CD4-positive, CD25-positive, alpha-beta regulatory T cell (primary cell): ENCODE measurements at regions not wholly inside any gene's neighbourhood (a gene's known extent, or its start where the extent isn't known, plus 50 kb on each side); places are given as distances from the start of the nearest gene placed in this dataset.

Experiments used
- ATAC-seq, 2 donors: fragments of 150-1000 bp; cut with Tn5 transposase; one replicate each; pipeline ENCODE4 v1.10.0; 2021; ENCODE audit warnings: low read depth in 2 of 2, moderate number of reproducible peaks in 2 of 2, moderate library complexity in 1 of 2
- DNase-seq, 3 donors: peaks; one replicate each; pipeline versions ENCODE4 v3.0.0 to v3.0.0-alpha.2; 2012 to 2022; ENCODE audit warnings: mixed read lengths in 1 of 3
- H3K27ac ChIP-seq: one replicate; pipeline ENCODE4 v1.7.0; 2013; ENCODE audit warnings: mild to moderate bottlenecking, low read length; ENCODE audit not compliant: insufficient read depth, poor library complexity, severe bottlenecking
- H3K27me3 ChIP-seq: one replicate; pipeline ENCODE4 v1.7.0; 2013; ENCODE audit warnings: low read length; ENCODE audit not compliant: control insufficient read depth, insufficient read depth
- H3K36me3 ChIP-seq: one replicate; pipeline ENCODE4 v1.7.0; 2013; ENCODE audit warnings: mild to moderate bottlenecking, low read length, moderate library complexity; ENCODE audit not compliant: control insufficient read depth, insufficient read depth
- H3K4me1 ChIP-seq: 2 replicates; pipeline ENCODE4 v1.7.0; 2013; ENCODE audit warnings: mild to moderate bottlenecking, low read length; ENCODE audit not compliant: insufficient read depth, control insufficient read depth, poor library complexity, severe bottlenecking
- H3K4me3 ChIP-seq: one replicate; pipeline ENCODE4 v1.7.0; 2013; ENCODE audit warnings: low read depth, mild to moderate bottlenecking, low read length, moderate library complexity
- H3K9me3 ChIP-seq, 2 experiments: 1 replicate in 1 of 2; 2 replicates in 1 of 2; pipeline ENCODE4 v1.7.0; 2013; ENCODE audit warnings: low read length in 2 of 2, mild to moderate bottlenecking in 1 of 2, moderate library complexity in 1 of 2; ENCODE audit not compliant: control insufficient read depth in 2 of 2
- H3K27ac Mint-ChIP-seq, 3 donors: one replicate each; pipeline ENCODE4 v1.8.0; 2020 to 2022; ENCODE audit warnings: mild to moderate bottlenecking in 3 of 3, mixed read lengths in 3 of 3, moderate library complexity in 2 of 3
- H3K27me3 Mint-ChIP-seq: one replicate; pipeline ENCODE4 v1.8.0; 2022; ENCODE audit warnings: mild to moderate bottlenecking, mixed read lengths
- H3K36me3 Mint-ChIP-seq: one replicate; pipeline ENCODE4 v1.8.0; 2020; ENCODE audit warnings: mixed read lengths
- H3K4me1 Mint-ChIP-seq, 4 donors: one replicate each; pipeline ENCODE4 v1.8.0; 2020 to 2022; ENCODE audit warnings: mixed read lengths in 4 of 4, mild to moderate bottlenecking in 1 of 4
- H3K4me3 Mint-ChIP-seq, 4 donors: one replicate each; pipeline ENCODE4 v1.8.0; 2020 to 2022; ENCODE audit warnings: mild to moderate bottlenecking in 4 of 4, mixed read lengths in 4 of 4, moderate library complexity in 3 of 4
- H3K9me3 Mint-ChIP-seq, 7 donors: one replicate each; pipeline ENCODE4 v1.8.0; 2020 to 2022; ENCODE audit warnings: mixed read lengths in 7 of 7, mild to moderate bottlenecking in 3 of 7, moderate library complexity in 2 of 7

- no peak overlapping the region for H3K27ac Mint-ChIP-seq
- no peaks in the 10 kb centered on the region for H3K36me3 ChIP-seq
Measured at GRCh38 chr4:124918559-124919122, 206.1 kb upstream of the ANKRD50 start.

GRCh38 chr4:124915073-124915472 is 202.5 kb upstream of the ANKRD50 start:
- no peak for ATAC-seq
- Histone ChIP-seq H3K27ac (no peak overlapping the region), H3K27me3 (no peaks in the 10 kb centered on the region), H3K4me3 (no peak overlapping the region), H3K9me3 (peaks cover 0 to 20% of the 10 kb centered on the region in 2 experiments), H3K36me3 (no peaks in the 10 kb centered on the region), H3K4me1 (no peaks in the 10 kb centered on the region)
- no peaks in the 10 kb centered on the region for H3K36me3 Mint-ChIP-seq
- H3K9me3 Mint-ChIP-seq = peaks cover 0 to 20% (median 11%) of the 10 kb centered on the region in 7 donors
- no peak overlapping the region for H3K4me3 Mint-ChIP-seq
- no peaks in the 10 kb centered on the region for H3K27me3 Mint-ChIP-seq
- DNase-seq = no peak
- H3K4me1 Mint-ChIP-seq = no peaks in the 10 kb centered on the region
- no peak overlapping the region for H3K27ac Mint-ChIP-seq

More at GRCh38 chr4:124918559-124919122, 206.1 kb upstream of the ANKRD50 start:
- Mint-ChIP-seq H3K9me3 (peaks cover 0 to 20% (median 4%) of the 10 kb centered on the region in 7 donors), H3K36me3 (no peaks in the 10 kb centered on the region), H3K4me1 (no peaks in the 10 kb centered on the region), H3K27me3 (no peaks in the 10 kb centered on the region), H3K4me3 (no peak overlapping the region)
- H3K4me1 ChIP-seq = no peaks in the 10 kb centered on the region
- DNase-seq (no peak), ATAC-seq (no peak)
- no peak overlapping the region for H3K27ac ChIP-seq
- no peak overlapping the region for H3K4me3 ChIP-seq
- peaks cover 0 to 12% of the 10 kb centered on the region in 2 experiments for H3K9me3 ChIP-seq
- H3K27me3 ChIP-seq = no peaks in the 10 kb centered on the region

GRCh38 chr4:124913237-124913636 is 200.7 kb upstream of the ANKRD50 start:
- Histone ChIP-seq H3K4me1 (no peaks in the 10 kb centered on the region), H3K36me3 (no peaks in the 10 kb centered on the region), H3K9me3 (peaks cover 0 to 16% of the 10 kb centered on the region in 2 experiments), H3K27me3 (no peaks in the 10 kb centered on the region), H3K27ac (no peak overlapping the region), H3K4me3 (no peak overlapping the region)
- Mint-ChIP-seq H3K9me3 (peaks cover 0 to 20% (median 11%) of the 10 kb centered on the region in 7 donors), H3K27me3 (no peaks in the 10 kb centered on the region), H3K27ac (no peak overlapping the region), H3K36me3 (no peaks in the 10 kb centered on the region), H3K4me3 (no peak overlapping the region), H3K4me1 (no peaks in the 10 kb centered on the region)
- no peak for DNase-seq
- no peak for ATAC-seq

GRCh38 chr4:124910327-124910726 is 197.8 kb upstream of the ANKRD50 start:
- Histone ChIP-seq H3K4me1 (no peaks in the 10 kb centered on the region), H3K36me3 (no peaks in the 10 kb centered on the region), H3K27ac (no peak overlapping the region), H3K9me3 (peaks cover 0 to 16% of the 10 kb centered on the region in 2 experiments), H3K4me3 (no peak overlapping the region), H3K27me3 (no peaks in the 10 kb centered on the region)
- no peak overlapping the region for H3K4me3 Mint-ChIP-seq
- ATAC-seq (no peak), DNase-seq (no peak)
- H3K4me1 Mint-ChIP-seq = no peaks in the 10 kb centered on the region
- no peaks in the 10 kb centered on the region for H3K36me3 Mint-ChIP-seq
- H3K27me3 Mint-ChIP-seq = no peaks in the 10 kb centered on the region
- H3K27ac Mint-ChIP-seq = no peak overlapping the region
- H3K9me3 Mint-ChIP-seq = peaks cover 0 to 12% (median 8%) of the 10 kb centered on the region in 7 donors

- ATAC-seq (no peak), DNase-seq (no peak)
- no peaks in the 10 kb centered on the region for H3K9me3 ChIP-seq
Measured at GRCh38 chr4:124907881-124908280, 195.3 kb upstream of the ANKRD50 start.

GRCh38 chr4:124905441-124905840 is 192.9 kb upstream of the ANKRD50 start:
- H3K9me3 ChIP-seq = no peaks in the 10 kb centered on the region
- H3K36me3 ChIP-seq = no peaks in the 10 kb centered on the region
- ATAC-seq (no peak), DNase-seq (no peak)
- H3K27ac Mint-ChIP-seq = no peak overlapping the region
- H3K4me1 Mint-ChIP-seq = no peaks in the 10 kb centered on the region
- H3K4me1 ChIP-seq = no peaks in the 10 kb centered on the region
- H3K4me3 ChIP-seq = no peak overlapping the region
- no peaks in the 10 kb centered on the region for H3K36me3 Mint-ChIP-seq
- no peaks in the 10 kb centered on the region for H3K27me3 Mint-ChIP-seq
- H3K27ac ChIP-seq = no peak overlapping the region
- no peak overlapping the region for H3K4me3 Mint-ChIP-seq
- H3K27me3 ChIP-seq = no peaks in the 10 kb centered on the region
- peaks cover 0 to 7% (median 2%) of the 10 kb centered on the region in 7 donors for H3K9me3 Mint-ChIP-seq

More at GRCh38 chr4:124907881-124908280, 195.3 kb upstream of the ANKRD50 start:
- H3K4me3 ChIP-seq = no peak overlapping the region
- no peaks in the 10 kb centered on the region for H3K27me3 ChIP-seq
- Mint-ChIP-seq H3K27ac (no peak overlapping the region), H3K27me3 (no peaks in the 10 kb centered on the region), H3K36me3 (no peaks in the 10 kb centered on the region), H3K4me3 (no peak overlapping the region), H3K4me1 (no peaks in the 10 kb centered on the region), H3K9me3 (peaks cover 0 to 10% (median 7%) of the 10 kb centered on the region in 7 donors)
- H3K36me3 ChIP-seq = no peaks in the 10 kb centered on the region
- H3K4me1 ChIP-seq = no peaks in the 10 kb centered on the region
- no peak overlapping the region for H3K27ac ChIP-seq

GRCh38 chr4:124904723-124905388 is 192.3 kb upstream of the ANKRD50 start:
- no peak overlapping the region for H3K4me3 Mint-ChIP-seq
- H3K4me1 ChIP-seq = no peaks in the 10 kb centered on the region
- no peak for DNase-seq
- no peaks in the 10 kb centered on the region for H3K27me3 Mint-ChIP-seq
- H3K27ac Mint-ChIP-seq = no peak overlapping the region
- H3K4me1 Mint-ChIP-seq = no peaks in the 10 kb centered on the region
- no peaks in the 10 kb centered on the region for H3K36me3 Mint-ChIP-seq
- peaks cover 0 to 7% (median 0%) of the 10 kb centered on the region in 7 donors for H3K9me3 Mint-ChIP-seq
- ATAC-seq = no peak
- no peaks in the 10 kb centered on the region for H3K36me3 ChIP-seq
- H3K27ac ChIP-seq = no peak overlapping the region
- H3K27me3 ChIP-seq = no peaks in the 10 kb centered on the region
- no peak overlapping the region for H3K4me3 ChIP-seq
- H3K9me3 ChIP-seq = no peaks in the 10 kb centered on the region
